ENCODE measurements at regions not wholly inside any gene's neighbourhood (a gene's known extent, or its start where the extent isn't known, plus 50 kb on each side); places are given as distances from the start of the nearest gene placed in this dataset.

DNA sequence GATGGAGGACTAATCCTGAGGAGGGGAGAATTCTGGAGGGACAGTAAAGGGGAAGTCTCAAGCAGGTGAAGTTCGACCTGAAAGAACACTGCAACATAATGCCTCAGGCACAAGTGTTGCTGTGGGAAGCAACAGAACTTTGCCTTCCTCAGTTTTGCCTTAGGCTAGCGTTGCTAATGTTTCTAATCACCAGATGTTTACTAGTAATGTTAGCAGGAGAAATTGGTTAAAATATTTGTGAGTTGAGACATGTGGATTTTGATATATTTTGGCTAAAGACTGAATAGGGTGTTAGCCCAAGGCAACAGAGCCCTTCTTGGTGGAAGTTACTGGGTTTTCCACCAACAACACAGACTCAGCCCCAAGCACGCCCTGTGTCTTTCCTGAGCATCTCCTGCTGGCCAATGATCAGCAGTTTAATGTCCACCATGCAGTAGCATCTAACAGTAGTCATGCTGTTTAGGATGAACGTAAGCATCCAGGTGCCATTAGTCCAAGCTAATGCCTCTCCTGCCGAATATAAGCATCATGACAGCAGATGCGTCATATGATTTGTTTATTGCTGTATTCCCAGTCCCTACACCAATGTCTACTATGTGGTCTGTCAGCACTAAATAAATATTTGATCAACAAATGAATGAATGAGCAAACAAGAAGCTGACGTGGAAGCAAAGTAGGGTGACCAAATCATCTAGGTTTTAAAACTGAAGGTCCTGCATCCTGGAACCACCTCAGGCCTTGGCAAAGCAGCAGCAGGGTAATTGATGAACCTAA lies 511.9 kb upstream of the HTR2A start:
- no peak for TF ChIP-seq CTCF (IDR thresholded peaks at IDR 0.05; ENCODE audit: poor library complexity, severe bottlenecking)
- TF ChIP-seq RAD21 (conservative IDR thresholded peaks at IDR 0.05), result no peak

Data from neural cell (in vitro differentiated cells).